SH-SY5Y (cell line): ENCODE measurements at regions not wholly inside any gene's neighbourhood (a gene's known extent, or its start where the extent isn't known, plus 50 kb on each side); places are given as distances from the start of the nearest gene placed in this dataset.

ENCODE experiments used
- GATA2 ChIP-seq: IDR thresholded peaks from 2 replicates; pipeline ENCODE4 v1.6.1; 2011; ENCODE audit warnings: mild to moderate bottlenecking, low read depth, low read length
- GATA3 ChIP-seq: IDR thresholded peaks from 2 replicates; pipeline ENCODE4 v1.6.1; 2011; ENCODE audit warnings: low read depth, mild to moderate bottlenecking, low read length, moderate library complexity

- TF ChIP-seq GATA3 = no peak
- TF ChIP-seq GATA2 = no peak
These were observed 191.0 kb downstream of the IBTK start for GRCh38 chr6:82056567-82056966.
